Loucy (cell line): ENCODE measurements at regions not wholly inside any gene's neighbourhood (a gene's known extent, or its start where the extent isn't known, plus 50 kb on each side); places are given as distances from the start of the nearest gene placed in this dataset.

Experiments used
- CTCF ChIP-seq: fragments of 200-600 bp; sonication (generic); conservative IDR thresholded peaks from 2 replicates; pipeline ENCODE4 v1.5.1; 2014; ENCODE audit warnings: mild to moderate bottlenecking, antibody characterized with exemption, low read length
- EZH2phosphoT487 ChIP-seq: fragments of 200-600 bp; IDR thresholded peaks from 2 replicates; pipeline ENCODE4 v1.6.1; 2018; ENCODE audit warnings: antibody characterized with exemption, mild to moderate bottlenecking, moderate library complexity, borderline replicate concordance

- no peak for TF ChIP-seq CTCF
- no peak for TF ChIP-seq EZH2phosphoT487
These were observed 311.0 kb downstream of the THBS2 start for GRCh38 chr6:168942646-168943045.
